Prostate gland (tissue), 2 donors: ENCODE measurements at regions not wholly inside any gene's neighbourhood (a gene's known extent, or its start where the extent isn't known, plus 50 kb on each side); places are given as distances from the start of the nearest gene placed in this dataset.

Source experiments
- CTCF ChIP-seq, 4 experiments: fragments of 200-600 bp in 2 of 4; fragments of 450-650 bp in 2 of 4; sonication (generic) in 2 of 4; IDR thresholded peaks; 1 replicate in 3 of 4; 2 replicates in 1 of 4; pipeline ENCODE4 v1.5.1; 2016 to 2019; ENCODE audit warnings: antibody characterized with exemption in 4 of 4, mild to moderate bottlenecking in 2 of 4, moderate library complexity in 2 of 4
- POLR2A ChIP-seq: fragments of 450-650 bp; IDR thresholded peaks from one replicate; pipeline ENCODE4 v1.6.1; 2016; ENCODE audit warnings: antibody characterized with exemption, mild to moderate bottlenecking
- POLR2AphosphoS5 ChIP-seq: sonication (generic); formaldehyde crosslinking; IDR thresholded peaks from one replicate; pipeline ENCODE4 v1.6.1; 2017; ENCODE audit warnings: antibody characterized with exemption

- no peak for TF ChIP-seq CTCF (IDR thresholded peaks at IDR 0.05)
- TF ChIP-seq POLR2A, result no peak
- TF ChIP-seq POLR2AphosphoS5, result no peak
These were observed 206.5 kb downstream of the TEX29 start for GRCh38 chr13:111526922-111527321.
